Caco-2 (cell line): ENCODE measurements at regions not wholly inside any gene's neighbourhood (a gene's known extent, or its start where the extent isn't known, plus 50 kb on each side); places are given as distances from the start of the nearest gene placed in this dataset.

Experiments used
- BruUV-seq: library from RNA; stranded (reverse); fragments of 400-500 nt; replicated peaks from 2 replicates; lab custom pipeline; 2021; lab: Mats Ljungman, UMichigan
- CTCF ChIA-PET: fragments of 300-600 bp; sonication (Branson Sonifier 250); formaldehyde crosslinking; loops from one replicate; lab custom pipeline; 2022; ENCODE audit warnings: antibody characterized with exemption; lab: Charles Lee
- POLR2A ChIA-PET: fragments of 300-600 bp; sonication (Branson Sonifier 250); formaldehyde crosslinking; loops from one replicate; lab custom pipeline; 2022; ENCODE audit warnings: antibody characterized with exemption; lab: Charles Lee
- DNase-seq, 2 experiments: peaks; one replicate each; pipeline versions ENCODE4 v3.0.0 to v3.0.0-alpha.2; 2020 to 2022
- H3K27me3 ChIP-seq: replicated peaks from 2 replicates; pipeline ENCODE4 v1.6.0; 2011; ENCODE audit warnings: low read length; ENCODE audit not compliant: control insufficient read depth, insufficient read depth
- H3K36me3 ChIP-seq: 2 replicates; pipeline ENCODE4 v1.5.1; 2011; ENCODE audit warnings: low read length; ENCODE audit not compliant: control insufficient read depth, insufficient read depth
- H3K4me1 ChIP-seq: fragments of 250-450 bp; sonication (Bioruptor Pico); 2 replicates; pipeline ENCODE4 v1.5.1; 2020; ENCODE audit warnings: mild to moderate bottlenecking
- H3K4me3 ChIP-seq: 2 replicates; pipeline ENCODE4 v1.5.1; 2011; ENCODE audit warnings: low read depth, mild to moderate bottlenecking, control low read depth, low read length
- H3K9me3 ChIP-seq: fragments of 250-450 bp; sonication (Bioruptor Pico); 2 replicates; pipeline ENCODE4 v1.5.1; 2020; ENCODE audit warnings: mild to moderate bottlenecking, moderate library complexity
- H3K27ac Mint-ChIP-seq: one replicate; pipeline ENCODE4 v1.8.0; 2022; ENCODE audit warnings: mixed read lengths; ENCODE audit not compliant: unreplicated experiment
- H3K27me3 Mint-ChIP-seq: one replicate; pipeline ENCODE4 v1.8.0; 2022; ENCODE audit warnings: mixed read lengths; ENCODE audit not compliant: insufficient read depth, unreplicated experiment
- H3K36me3 Mint-ChIP-seq: one replicate; pipeline ENCODE4 v1.8.0; 2022; ENCODE audit warnings: mild to moderate bottlenecking, mixed read lengths; ENCODE audit not compliant: insufficient read depth, unreplicated experiment
- H3K4me1 Mint-ChIP-seq: one replicate; pipeline ENCODE4 v1.8.0; 2022; ENCODE audit warnings: low read depth, mixed read lengths; ENCODE audit not compliant: unreplicated experiment
- H3K4me3 Mint-ChIP-seq: one replicate; pipeline ENCODE4 v1.8.0; 2022; ENCODE audit warnings: mild to moderate bottlenecking, moderate library complexity, mixed read lengths; ENCODE audit not compliant: unreplicated experiment
- H3K9me3 Mint-ChIP-seq: one replicate; pipeline ENCODE4 v1.8.0; 2022; ENCODE audit warnings: mixed read lengths; ENCODE audit not compliant: unreplicated experiment
- intact Hi-C: fragments of 100-400 bp; cut with micrococcal nuclease; formaldehyde crosslinking; loops from one replicate; pipeline ENCODE4 v1.10.0; 2022; ENCODE audit not compliant: unreplicated experiment
- TF ChIP-seq, protein P1 (sequence below), 2 experiments: fragments of 200-600 bp in 1 of 2; IDR thresholded peaks; 1 replicate in 1 of 2; 2 replicates in 1 of 2; pipeline versions ENCODE4 v1.5.1 to v1.8.0; 2011 to 2022; ENCODE audit warnings: antibody characterized with exemption in 1 of 2, control low read depth in 1 of 2, inconsistent platforms in 1 of 2, low read depth in 1 of 2, low read length in 1 of 2, mild to moderate bottlenecking in 1 of 2, moderate library complexity in 1 of 2; ENCODE audit not compliant: insufficient read depth in 1 of 2, severe bottlenecking in 1 of 2, unreplicated experiment in 1 of 2

GRCh38 chr3:70138606-70139005 is 139.1 kb downstream of the SAMMSON start:
- Mint-ChIP-seq H3K4me1 (no peaks in the 10 kb centered on the region), H3K4me3 (no peak overlapping the region), H3K9me3 (no peaks in the 10 kb centered on the region), H3K27me3 (no peaks in the 10 kb centered on the region), H3K36me3 (no peaks in the 10 kb centered on the region), H3K27ac (no peak overlapping the region)
- no peaks in the 10 kb centered on the region for H3K9me3 ChIP-seq
- DNase-seq, result no peak
- ChIA-PET POLR2A (no interaction called here), CTCF (no interaction called here)
- no peaks in the 10 kb centered on the region for H3K36me3 ChIP-seq
- H3K27me3 ChIP-seq, result no peaks in the 10 kb centered on the region
- TF ChIP-seq, protein P1, sequence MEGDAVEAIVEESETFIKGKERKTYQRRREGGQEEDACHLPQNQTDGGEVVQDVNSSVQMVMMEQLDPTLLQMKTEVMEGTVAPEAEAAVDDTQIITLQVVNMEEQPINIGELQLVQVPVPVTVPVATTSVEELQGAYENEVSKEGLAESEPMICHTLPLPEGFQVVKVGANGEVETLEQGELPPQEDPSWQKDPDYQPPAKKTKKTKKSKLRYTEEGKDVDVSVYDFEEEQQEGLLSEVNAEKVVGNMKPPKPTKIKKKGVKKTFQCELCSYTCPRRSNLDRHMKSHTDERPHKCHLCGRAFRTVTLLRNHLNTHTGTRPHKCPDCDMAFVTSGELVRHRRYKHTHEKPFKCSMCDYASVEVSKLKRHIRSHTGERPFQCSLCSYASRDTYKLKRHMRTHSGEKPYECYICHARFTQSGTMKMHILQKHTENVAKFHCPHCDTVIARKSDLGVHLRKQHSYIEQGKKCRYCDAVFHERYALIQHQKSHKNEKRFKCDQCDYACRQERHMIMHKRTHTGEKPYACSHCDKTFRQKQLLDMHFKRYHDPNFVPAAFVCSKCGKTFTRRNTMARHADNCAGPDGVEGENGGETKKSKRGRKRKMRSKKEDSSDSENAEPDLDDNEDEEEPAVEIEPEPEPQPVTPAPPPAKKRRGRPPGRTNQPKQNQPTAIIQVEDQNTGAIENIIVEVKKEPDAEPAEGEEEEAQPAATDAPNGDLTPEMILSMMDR (IDR thresholded peaks at IDR 0.05; ENCODE audit: insufficient read depth in 1 of 2, low read depth in 1 of 2, low read length in 1 of 2, severe bottlenecking in 1 of 2, unreplicated experiment in 1 of 2), result no peak
- no peak overlapping the region for H3K4me3 ChIP-seq
- no TSS peak for BruUV-seq
- intact Hi-C loops, result no loop called here
- H3K4me1 ChIP-seq, result no peaks in the 10 kb centered on the region
